ENCODE measurements at regions not wholly inside any gene's neighbourhood (a gene's known extent, or its start where the extent isn't known, plus 50 kb on each side); places are given as distances from the start of the nearest gene placed in this dataset.
"Not testable (repeated sequence)": the region's sequence is repeated elsewhere in the genome, so short reads cannot be mapped to it uniquely, and the experiment has no call there.

- no peak for DNase-seq (ENCODE audit: low read depth)
Measured at GRCh38 chr6:121639021-121639420, 203.6 kb downstream of the GJA1 start.

DNA sequence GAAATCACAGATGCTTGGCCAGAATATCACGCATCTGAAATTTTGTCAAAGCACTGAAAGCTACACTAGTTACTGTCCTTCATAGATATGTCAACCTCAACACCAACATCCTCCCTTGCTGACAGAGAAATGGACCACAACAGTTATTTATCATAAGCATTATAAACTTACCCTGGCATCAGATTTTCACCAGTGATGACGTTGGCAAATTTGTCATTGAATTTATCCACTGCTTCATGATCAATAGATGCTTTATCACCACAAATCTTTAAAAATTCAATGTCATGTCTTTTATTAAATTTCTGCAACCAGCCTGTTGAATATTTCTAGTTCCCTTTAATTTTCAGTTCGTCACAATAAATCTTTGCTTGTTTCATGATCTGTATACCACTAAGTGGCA, 205.7 kb downstream of the GJA1 start:
- DNase-seq (ENCODE audit: low read depth): no peak

- peak; percentile 61 for DNase-seq (ENCODE audit: low read depth)
Measured at GRCh38 chr6:121645100-121645745, 209.8 kb downstream of the GJA1 start.

GRCh38 chr6:121647905-121648304, 212.5 kb downstream of the GJA1 start:
- DNase-seq (ENCODE audit: low read depth): peak; percentile 51

GRCh38 chr6:121649951-121650350, 214.5 kb downstream of the GJA1 start:
- no peak for DNase-seq (ENCODE audit: low read depth)

- DNase-seq (ENCODE audit: low read depth): peak; percentile 60
Measured at GRCh38 chr6:121651420-121651819, 216.0 kb downstream of the GJA1 start.

DNA sequence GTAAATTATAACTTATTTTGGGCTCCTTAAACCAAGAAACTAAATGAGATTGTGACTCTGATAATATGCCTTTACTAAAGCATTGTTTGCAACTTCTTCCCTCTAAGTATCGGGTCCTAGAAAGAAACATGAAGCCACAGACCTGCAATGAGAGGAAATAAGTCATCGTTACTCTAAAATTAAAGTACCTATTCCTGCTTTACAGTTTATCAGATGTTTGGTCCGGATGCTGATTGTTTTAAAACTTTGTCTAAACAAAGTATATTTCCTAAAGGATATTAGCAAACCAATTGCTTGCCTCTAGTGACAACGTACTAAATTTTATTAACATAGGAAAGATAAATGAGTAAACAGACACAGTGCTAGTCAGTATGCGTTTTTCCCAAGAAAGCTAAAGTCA, 216.8 kb downstream of the GJA1 start:
- DNase-seq (ENCODE audit: low read depth): peak; percentile 37

DNA sequence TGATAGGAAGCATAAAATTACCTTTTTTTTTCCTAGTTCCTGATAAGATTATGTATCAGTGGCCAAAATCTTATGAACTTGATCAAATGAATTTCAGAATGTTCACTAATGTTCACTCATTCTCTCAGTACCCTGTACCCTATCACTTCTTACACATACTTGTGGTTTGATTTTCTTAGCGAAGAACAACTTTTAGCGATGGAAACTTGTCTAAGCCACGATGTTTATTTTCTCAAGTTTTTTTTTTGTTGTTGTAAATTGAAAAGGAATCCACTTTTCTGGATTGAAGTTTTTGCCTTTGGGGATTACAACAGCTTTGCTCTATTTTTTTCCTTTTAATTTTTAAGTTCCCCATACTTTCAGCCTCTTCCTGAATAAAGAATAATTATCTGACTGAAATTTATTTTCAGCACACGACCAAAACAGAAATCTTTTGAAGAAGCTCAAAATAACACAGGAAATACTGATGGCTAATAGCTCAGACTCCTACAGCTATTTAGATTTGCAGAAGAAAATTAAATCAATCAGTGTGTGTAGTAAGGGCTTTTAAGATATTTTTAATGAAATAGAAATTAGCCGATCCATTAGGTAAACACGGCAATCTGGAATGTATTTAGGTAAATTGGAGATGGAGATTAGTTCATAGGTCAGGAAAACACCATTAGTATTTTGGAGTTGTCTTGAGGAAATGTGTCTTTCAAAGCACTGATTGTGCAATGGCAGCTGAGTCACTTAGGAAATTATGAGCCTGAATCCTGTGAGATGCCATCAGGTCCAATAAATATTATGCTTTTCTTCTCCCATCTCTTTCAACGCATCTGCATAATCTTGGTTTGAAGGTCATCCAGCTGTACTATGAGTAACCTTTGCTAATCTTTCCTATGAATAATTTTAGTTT, 217.5 kb downstream of the GJA1 start:
- DNase-seq (ENCODE audit: low read depth): peak; percentile 83

DNA sequence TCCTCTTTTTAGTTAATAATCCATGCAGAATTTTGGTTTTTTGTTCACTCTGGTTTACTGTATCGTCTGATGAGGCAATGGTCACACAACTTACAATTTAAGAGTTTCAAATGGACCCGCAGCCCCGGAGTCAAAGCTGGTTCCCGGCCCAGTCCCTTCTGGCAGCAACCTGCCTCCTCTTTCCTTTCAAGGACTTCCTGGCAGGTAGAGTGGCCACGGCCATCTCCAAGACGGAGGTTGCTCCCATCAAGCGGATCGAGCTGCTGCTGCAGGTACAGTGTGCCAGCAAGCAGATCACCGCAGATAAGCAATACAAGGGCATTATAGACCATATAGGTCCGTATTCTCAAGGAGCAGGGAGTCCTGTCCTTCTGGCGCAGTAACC, 218.2 kb downstream of the GJA1 start:
- no peak for DNase-seq (ENCODE audit: low read depth)

DNA sequence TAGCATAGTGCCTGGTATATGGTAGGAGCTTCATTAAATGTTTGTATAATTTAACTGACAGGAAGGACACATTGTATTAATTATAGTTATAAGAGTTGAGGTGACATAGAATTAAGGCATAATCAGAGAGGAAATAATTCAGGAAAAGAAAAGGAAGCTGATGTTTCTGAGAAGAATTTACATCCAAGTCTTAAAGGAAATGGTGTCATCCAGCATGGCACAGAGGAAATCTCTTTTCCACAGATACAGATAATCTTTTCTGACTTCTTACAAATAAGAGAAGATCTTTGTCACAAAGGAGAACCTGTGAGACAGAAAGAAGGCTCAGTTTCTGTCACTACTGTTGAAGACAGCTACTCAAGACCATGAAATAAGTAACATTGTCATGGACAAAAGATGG, 222.5 kb downstream of the GJA1 start:
- no peak for DNase-seq (ENCODE audit: low read depth)

- no peak for DNase-seq (ENCODE audit: low read depth)
Measured at GRCh38 chr6:121660277-121660676, 224.8 kb downstream of the GJA1 start.

- DNase-seq (ENCODE audit: low read depth): no peak
Measured at GRCh38 chr6:121663292-121663810, 227.9 kb downstream of the GJA1 start.

- DNase-seq (ENCODE audit: low read depth): no peak
Measured at GRCh38 chr6:121664158-121664557, 228.7 kb downstream of the GJA1 start.

DNA sequence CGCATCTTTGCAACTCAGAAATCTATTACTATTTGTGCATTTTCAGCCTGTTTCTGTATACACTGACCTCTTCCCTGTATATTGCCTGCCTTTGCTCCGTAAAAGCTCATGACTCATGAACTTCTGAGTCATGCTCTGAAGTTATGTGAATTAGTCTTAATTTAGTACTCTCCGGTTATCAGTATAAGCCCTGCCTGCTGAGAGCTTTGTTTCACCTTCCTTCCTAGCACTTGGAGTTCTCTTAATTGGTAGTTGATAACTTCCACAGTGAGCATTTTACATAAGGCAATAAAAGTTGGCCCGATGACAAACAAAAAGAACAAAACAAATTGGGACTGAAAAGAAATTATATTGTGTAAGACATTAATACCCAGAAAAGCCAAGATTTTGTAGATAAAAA, 231.4 kb downstream of the GJA1 start:
- DNase-seq (ENCODE audit: low read depth): peak; percentile 87

DNA sequence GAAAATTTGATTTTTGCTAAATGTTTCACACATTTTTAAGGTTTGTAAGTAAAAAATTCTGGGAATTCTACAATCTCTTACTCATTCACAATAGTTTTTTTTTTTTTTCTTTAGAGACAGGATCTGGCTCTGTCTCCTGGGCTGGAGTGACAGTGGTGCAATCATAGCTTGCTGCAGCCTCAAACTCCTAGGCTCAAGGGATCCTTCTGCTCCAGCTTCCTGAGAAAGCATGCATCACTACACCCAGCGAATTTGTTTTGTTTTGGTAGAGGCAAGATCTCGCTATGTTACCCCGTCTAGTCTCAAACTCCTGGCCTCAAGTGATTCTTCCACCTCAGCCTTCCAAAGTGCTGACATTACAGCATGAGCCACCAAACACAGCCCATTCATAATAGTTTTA, 232.8 kb downstream of the GJA1 start:
- peak; percentile 8 for DNase-seq (ENCODE audit: low read depth)

DNA sequence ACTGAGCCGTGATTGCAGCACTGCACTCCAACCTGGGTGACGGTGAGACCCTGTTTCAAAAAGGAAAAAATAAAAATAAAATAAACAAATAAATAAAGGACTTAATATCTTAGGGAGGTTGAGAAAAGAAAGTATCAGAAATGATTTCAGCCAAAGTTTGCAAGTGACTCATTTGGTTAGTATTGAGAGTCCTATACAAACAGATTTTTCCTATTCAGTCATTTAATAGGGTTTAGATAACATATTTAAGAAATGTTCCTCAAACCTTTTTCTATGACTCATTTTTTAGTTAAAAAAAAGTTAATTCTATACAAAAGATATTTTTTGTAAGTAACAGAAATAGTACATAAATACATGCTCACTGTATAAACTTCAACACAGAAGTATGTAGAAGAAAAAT, 235.1 kb downstream of the GJA1 start:
- peak; percentile 27 for DNase-seq (ENCODE audit: low read depth)

GRCh38 chr6:121677571-121677970, 242.1 kb downstream of the GJA1 start:
- DNase-seq (ENCODE audit: low read depth): no peak

GRCh38 chr6:121678245-121678644, 242.8 kb downstream of the GJA1 start:
- no peak for DNase-seq (ENCODE audit: low read depth)

GRCh38 chr6:121680058-121680457, 244.6 kb downstream of the GJA1 start:
- no peak for DNase-seq (ENCODE audit: low read depth)

DNA sequence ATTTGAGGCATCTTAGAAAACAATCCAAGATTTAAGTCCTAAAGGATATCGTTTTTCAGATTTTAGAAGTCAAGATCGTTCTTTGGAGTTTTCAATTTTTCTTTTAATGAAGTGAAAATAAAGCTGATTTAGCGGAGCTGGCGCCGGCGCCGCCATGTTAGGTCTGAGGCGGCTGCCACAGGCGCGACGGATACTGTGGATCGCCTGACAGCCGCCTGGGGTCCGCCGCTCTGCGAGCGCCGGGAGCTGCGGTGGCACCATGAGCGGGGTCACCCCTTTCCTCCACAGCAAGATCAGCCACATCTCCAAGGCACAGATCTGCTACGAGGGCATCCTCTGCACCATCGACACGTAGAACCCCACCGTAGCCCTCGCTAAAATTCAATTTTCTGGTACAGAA, 247.2 kb downstream of the GJA1 start:
- DNase-seq (ENCODE audit: low read depth): no peak

GRCh38 chr6:121685806-121686205, 250.4 kb downstream of the GJA1 start:
- not testable (repeated sequence) for DNase-seq (ENCODE audit: low read depth)

DNA sequence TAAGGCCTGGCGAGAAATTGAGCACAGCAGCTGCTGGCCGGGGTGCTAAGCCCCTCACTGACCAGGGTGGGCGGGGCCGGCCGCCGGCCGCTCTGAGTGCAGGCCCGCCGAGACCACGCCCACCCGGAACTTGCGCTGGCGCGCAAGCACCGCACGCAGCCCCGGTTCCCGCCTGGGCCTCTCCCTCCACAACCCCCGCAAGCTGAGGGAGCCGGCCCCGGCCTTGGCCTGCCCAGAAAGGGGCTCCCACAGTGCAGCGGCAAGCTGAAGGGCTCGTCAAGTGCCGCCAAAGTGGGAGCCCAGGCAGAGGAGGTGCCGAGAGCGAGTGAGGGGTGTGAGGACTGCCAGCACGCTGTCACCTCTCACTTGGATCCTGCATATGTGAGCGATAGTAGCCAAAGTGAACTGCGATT, 251.2 kb downstream of the GJA1 start:
- DNase-seq (ENCODE audit: low read depth): peak; percentile 28

GRCh38 chr6:121688974-121689373, 253.5 kb downstream of the GJA1 start:
- no peak for DNase-seq (ENCODE audit: low read depth)
